GM12873 (cell line): ENCODE measurements at regions not wholly inside any gene's neighbourhood (a gene's known extent, or its start where the extent isn't known, plus 50 kb on each side); places are given as distances from the start of the nearest gene placed in this dataset.

Experiments used
- CTCF ChIP-seq: IDR thresholded peaks from 2 replicates; pipeline ENCODE4 v1.5.1; 2012; ENCODE audit warnings: low read depth, mild to moderate bottlenecking, moderate library complexity, low read length, control low read depth; ENCODE audit not compliant: insufficient read depth; ENCODE audit errors: missing control alignments

DNA sequence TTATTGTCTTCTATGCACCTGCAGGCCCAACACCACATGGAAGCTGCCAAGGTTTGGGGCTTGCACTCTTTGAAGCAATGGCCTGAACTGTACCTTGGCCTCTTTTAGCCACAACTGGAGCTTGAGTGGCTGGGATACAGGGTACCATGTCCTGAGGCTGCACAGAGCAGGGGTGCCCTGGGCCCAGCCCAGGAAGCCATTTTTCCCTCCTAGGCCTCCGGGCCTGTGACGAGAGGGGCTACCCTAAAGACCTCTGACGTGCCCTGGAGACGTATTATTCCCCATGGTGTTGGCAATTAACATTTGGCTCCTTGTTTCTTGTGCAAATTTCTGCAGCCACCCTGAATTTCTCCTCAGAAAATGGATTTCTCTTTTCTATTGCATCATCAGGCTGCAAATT is 519.9 kb upstream of the MAGEB18 start:
- TF ChIP-seq CTCF: no peak

GRCh38 chrX:25640276-25640675 is 497.9 kb upstream of the MAGEB18 start:
- no peak for TF ChIP-seq CTCF

- TF ChIP-seq CTCF: no peak
These were observed 492.0 kb upstream of the MAGEB18 start for GRCh38 chrX:25646156-25646555.

DNA sequence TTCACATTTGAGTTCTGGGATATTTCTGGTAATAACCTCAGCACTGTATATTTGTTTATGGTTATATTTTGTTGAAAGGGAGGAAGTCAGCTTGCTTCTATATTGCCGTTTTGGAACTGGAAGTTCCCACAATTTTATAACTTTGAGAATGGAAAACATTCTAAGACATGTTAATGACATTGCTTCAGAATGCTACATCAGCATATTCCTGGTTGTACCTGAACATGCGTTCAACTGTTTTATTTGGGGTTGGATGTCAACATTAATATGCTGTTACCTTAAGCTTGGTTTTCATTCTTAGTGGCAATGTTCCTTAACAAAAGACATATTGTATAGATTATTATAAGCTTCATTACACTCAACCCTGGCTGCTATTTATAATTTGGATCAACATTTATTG is 489.4 kb upstream of the MAGEB18 start:
- no peak for TF ChIP-seq CTCF

- no peak for TF ChIP-seq CTCF
These were observed 487.8 kb upstream of the MAGEB18 start for GRCh38 chrX:25650216-25650820.

DNA sequence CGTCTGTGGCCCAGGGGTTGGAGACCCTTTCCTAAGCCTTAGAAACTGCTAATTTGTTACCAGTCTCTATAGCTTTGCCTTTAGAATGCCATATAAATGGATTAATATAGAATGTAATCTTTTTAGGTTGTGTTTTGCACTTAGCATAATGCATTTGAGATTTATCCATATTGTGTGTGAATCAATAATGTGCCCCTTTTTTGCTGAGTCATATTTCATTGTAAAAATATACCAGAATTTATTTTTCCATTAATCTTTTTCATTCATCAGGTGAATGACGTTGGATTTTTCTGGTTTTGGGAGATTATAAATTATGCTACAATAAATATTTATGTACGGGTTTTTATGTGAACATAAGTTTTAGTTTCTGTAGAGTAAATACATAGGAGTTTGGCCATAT is 478.8 kb upstream of the MAGEB18 start:
- no peak for TF ChIP-seq CTCF

GRCh38 chrX:25663701-25664100 is 474.4 kb upstream of the MAGEB18 start:
- TF ChIP-seq CTCF: no peak
